ENCODE measurements at regions not wholly inside any gene's neighbourhood (a gene's known extent, or its start where the extent isn't known, plus 50 kb on each side); places are given as distances from the start of the nearest gene placed in this dataset.

DNA sequence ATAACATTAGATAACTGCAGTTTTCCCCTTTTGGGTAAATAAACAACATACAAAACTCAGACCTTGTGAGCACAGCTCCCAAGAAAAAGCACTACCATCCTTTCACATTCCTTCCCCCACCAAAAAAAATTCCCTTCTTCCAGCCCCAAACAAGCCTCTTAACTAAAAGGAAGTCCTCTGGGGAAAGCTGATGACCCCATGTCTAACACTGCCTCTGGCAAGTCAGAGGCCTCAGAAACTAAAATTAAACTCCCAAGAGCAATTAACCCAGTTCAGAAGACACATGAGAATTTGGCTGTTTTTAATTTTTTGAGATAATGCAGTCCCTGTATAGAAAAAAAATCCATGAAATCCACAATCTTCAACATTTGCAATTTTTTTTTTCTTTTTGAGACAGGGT lies 127.7 kb downstream of the SPTSSA start:
- Histone ChIP-seq H3K4me3 (ENCODE audit: low read length in 3 of 3) (no peak overlapping the region), H3K36me3 (ENCODE audit: control insufficient read depth in 3 of 3, insufficient read depth in 3 of 3, low read length in 3 of 3) (no peaks in the 10 kb centered on the region), H3K27ac (ENCODE audit: low read depth, low read length) (no peak overlapping the region)

DNA sequence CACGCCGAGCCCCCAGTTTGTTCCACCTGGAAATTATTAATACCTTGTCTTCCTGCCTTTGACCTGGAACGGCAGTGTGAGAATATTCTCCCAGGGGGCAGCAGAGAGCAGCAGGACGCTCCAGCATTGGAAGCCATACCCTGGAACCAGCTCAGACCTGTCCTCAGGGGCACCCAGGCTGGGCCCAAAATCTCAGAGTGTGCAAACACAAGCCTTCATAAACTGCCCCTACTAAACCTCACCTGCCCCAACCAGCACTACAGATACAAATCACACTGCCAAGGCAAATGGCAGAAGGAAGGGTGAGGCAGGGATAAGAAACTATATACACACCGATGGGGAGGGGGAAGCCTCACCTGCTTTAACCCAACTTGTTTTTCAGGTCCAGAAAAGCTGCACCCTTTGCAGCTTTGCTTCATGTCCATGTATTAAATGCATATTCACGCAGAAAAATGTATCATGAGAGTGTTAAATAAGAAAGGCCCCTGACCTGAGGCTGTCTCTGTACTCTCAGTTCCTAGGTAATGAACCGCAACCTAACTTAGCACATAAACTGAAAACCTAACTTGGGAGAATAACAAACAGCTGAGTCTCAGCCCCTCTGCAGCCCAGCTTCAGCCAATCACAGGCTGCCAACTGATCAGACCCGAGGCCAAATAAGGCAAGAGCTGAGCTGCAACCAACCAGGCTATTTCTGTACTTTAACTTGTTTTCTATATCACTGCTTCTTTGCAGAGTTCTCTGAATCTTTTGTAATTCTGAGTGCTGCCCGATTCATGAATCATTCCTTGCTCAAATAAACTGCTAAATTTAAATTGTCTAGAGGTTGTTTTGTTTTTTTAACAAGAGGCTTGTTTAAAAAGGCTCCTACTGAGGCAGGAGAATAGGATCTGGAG lies 130.1 kb downstream of the SPTSSA start:
- Histone ChIP-seq H3K4me3 (ENCODE audit: low read length in 3 of 3) (no peak overlapping the region), H3K27ac (ENCODE audit: low read depth, low read length) (no peak overlapping the region), H3K27me3 (ENCODE audit: control insufficient read depth in 3 of 3, insufficient read depth in 3 of 3, low read length in 3 of 3) (no peaks in the 10 kb centered on the region), H3K9me3 (ENCODE audit: control insufficient read depth in 3 of 3, low read length in 3 of 3) (no peaks in the 10 kb centered on the region), H3K4me1 (ENCODE audit: control insufficient read depth in 3 of 3, insufficient read depth in 3 of 3, low read length in 3 of 3) (peaks cover 0 to 7% (median 0%) of the 10 kb centered on the region in 3 donors), H3K36me3 (ENCODE audit: control insufficient read depth in 3 of 3, insufficient read depth in 3 of 3, low read length in 3 of 3) (no peaks in the 10 kb centered on the region), H3K9ac (ENCODE audit: low read depth in 1 of 3, low read length in 3 of 3) (no peak overlapping the region)

More for the DNA sequence above, 127.7 kb downstream of the SPTSSA start:
- H3K4me1 ChIP-seq (ENCODE audit: control insufficient read depth in 3 of 3, insufficient read depth in 3 of 3, low read length in 3 of 3): peaks cover 0 to 7% (median 0%) of the 10 kb centered on the region in 3 donors
- no peaks in the 10 kb centered on the region for H3K27me3 ChIP-seq (ENCODE audit: control insufficient read depth in 3 of 3, insufficient read depth in 3 of 3, low read length in 3 of 3)
- no peaks in the 10 kb centered on the region for H3K9me3 ChIP-seq (ENCODE audit: control insufficient read depth in 3 of 3, low read length in 3 of 3)
- no peak overlapping the region for H3K9ac ChIP-seq (ENCODE audit: low read depth in 1 of 3, low read length in 3 of 3)

DNA sequence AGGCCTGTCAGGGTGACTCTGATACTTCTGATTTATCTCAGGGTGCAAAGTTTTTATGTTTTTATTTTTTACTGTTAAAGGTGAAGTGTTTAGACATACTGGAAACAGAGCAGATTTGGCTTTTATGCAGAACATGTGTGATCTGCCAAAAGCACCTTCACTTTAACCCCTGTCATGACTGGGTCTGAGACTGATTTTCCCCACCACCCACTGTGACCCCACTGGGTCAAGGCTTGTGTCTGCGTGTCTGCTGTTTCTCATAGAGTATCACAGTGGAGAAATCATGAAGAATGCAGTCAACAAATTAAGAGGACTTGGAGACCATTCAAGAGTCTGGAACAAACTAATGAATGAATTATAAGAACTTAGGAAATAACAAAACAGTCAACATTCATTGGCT lies 131.2 kb downstream of the SPTSSA start:
- peaks cover 0 to 7% (median 0%) of the 10 kb centered on the region in 3 donors for H3K4me1 ChIP-seq (ENCODE audit: control insufficient read depth in 3 of 3, insufficient read depth in 3 of 3, low read length in 3 of 3)
- no peak overlapping the region for H3K27ac ChIP-seq (ENCODE audit: low read depth, low read length)
- H3K4me3 ChIP-seq (ENCODE audit: low read length in 3 of 3): no peak overlapping the region
- H3K27me3 ChIP-seq (ENCODE audit: control insufficient read depth in 3 of 3, insufficient read depth in 3 of 3, low read length in 3 of 3): no peaks in the 10 kb centered on the region
- H3K9ac ChIP-seq (ENCODE audit: low read depth in 1 of 3, low read length in 3 of 3): no peak overlapping the region
- no peaks in the 10 kb centered on the region for H3K9me3 ChIP-seq (ENCODE audit: control insufficient read depth in 3 of 3, low read length in 3 of 3)
- no peaks in the 10 kb centered on the region for H3K36me3 ChIP-seq (ENCODE audit: control insufficient read depth in 3 of 3, insufficient read depth in 3 of 3, low read length in 3 of 3)

DNA sequence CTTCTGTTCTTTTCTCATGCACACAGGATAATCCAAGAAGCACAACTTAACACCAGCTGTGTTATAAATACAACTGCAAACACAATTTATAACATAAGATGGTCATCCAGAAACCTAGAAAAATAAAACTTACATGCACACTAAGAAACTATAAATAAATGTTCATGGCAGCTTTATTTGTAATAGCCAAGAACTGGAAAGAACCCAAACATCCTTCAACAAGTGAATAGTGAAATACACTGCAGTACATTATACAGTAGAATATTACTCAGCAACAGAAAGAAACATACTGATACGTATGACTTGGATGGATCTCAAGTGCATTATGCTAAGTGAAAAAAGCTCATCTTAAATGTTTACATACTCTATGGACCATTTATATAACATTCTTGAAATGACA lies 132.7 kb downstream of the SPTSSA start:
- H3K4me1 ChIP-seq (ENCODE audit: control insufficient read depth in 3 of 3, insufficient read depth in 3 of 3, low read length in 3 of 3): peaks cover 0 to 7% (median 0%) of the 10 kb centered on the region in 3 donors
- no peak overlapping the region for H3K27ac ChIP-seq (ENCODE audit: low read depth, low read length)
- H3K9me3 ChIP-seq (ENCODE audit: control insufficient read depth in 3 of 3, low read length in 3 of 3): no peaks in the 10 kb centered on the region
- no peak overlapping the region for H3K9ac ChIP-seq (ENCODE audit: low read depth in 1 of 3, low read length in 3 of 3)
- H3K27me3 ChIP-seq (ENCODE audit: control insufficient read depth in 3 of 3, insufficient read depth in 3 of 3, low read length in 3 of 3): no peaks in the 10 kb centered on the region
- no peak overlapping the region for H3K4me3 ChIP-seq (ENCODE audit: low read length in 3 of 3)
- no peaks in the 10 kb centered on the region for H3K36me3 ChIP-seq (ENCODE audit: control insufficient read depth in 3 of 3, insufficient read depth in 3 of 3, low read length in 3 of 3)

DNA sequence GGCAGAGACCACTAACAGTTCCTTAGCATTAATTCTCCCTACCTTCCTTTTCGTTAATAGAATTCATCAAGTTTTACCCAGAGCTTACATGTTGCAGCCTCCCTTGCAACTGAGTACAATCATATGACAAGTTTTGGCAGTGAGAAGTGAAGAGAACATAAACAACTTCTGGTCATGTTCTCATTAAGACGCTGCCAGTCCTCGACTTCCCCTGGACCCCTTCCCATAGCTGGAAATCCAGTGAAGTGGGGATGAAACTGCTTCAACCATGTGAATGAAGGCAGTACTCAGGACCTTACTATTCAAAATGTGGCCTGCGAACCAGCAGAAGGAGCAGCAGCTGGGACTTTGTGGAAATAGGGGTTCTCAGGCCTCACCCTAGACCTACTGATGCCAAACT lies 133.9 kb downstream of the SPTSSA start:
- Histone ChIP-seq H3K9ac (ENCODE audit: low read depth in 1 of 3, low read length in 3 of 3) (no peak overlapping the region), H3K4me3 (ENCODE audit: low read length in 3 of 3) (no peak overlapping the region), H3K9me3 (ENCODE audit: control insufficient read depth in 3 of 3, low read length in 3 of 3) (no peaks in the 10 kb centered on the region), H3K27me3 (ENCODE audit: control insufficient read depth in 3 of 3, insufficient read depth in 3 of 3, low read length in 3 of 3) (no peaks in the 10 kb centered on the region), H3K36me3 (ENCODE audit: control insufficient read depth in 3 of 3, insufficient read depth in 3 of 3, low read length in 3 of 3) (no peaks in the 10 kb centered on the region), H3K4me1 (ENCODE audit: control insufficient read depth in 3 of 3, insufficient read depth in 3 of 3, low read length in 3 of 3) (peaks cover 0 to 7% (median 0%) of the 10 kb centered on the region in 3 donors), H3K27ac (ENCODE audit: low read depth, low read length) (no peak overlapping the region)

DNA sequence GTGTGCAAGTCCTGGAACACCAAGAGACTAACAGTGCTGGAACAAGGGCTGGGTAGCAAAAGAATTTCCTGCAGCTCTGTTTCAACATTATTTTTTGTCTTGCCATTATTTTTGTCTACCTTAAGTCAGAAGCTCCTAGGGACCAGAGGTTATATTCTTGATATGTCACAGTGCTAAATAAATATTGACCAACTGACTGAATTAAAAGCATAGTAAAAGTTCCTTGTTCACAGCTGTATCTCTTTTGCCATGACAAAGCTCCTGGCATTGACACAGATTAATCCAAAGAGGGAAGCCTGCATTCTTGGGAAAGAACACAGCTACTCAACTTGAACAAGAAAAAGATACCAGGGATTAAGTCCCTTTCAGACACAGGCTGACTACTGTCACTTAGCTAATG lies 136.5 kb downstream of the SPTSSA start:
- no peaks in the 10 kb centered on the region for H3K9me3 ChIP-seq (ENCODE audit: control insufficient read depth in 3 of 3, low read length in 3 of 3)
- H3K27me3 ChIP-seq (ENCODE audit: control insufficient read depth in 3 of 3, insufficient read depth in 3 of 3, low read length in 3 of 3): no peaks in the 10 kb centered on the region
- H3K36me3 ChIP-seq (ENCODE audit: control insufficient read depth in 3 of 3, insufficient read depth in 3 of 3, low read length in 3 of 3): no peaks in the 10 kb centered on the region
- H3K4me3 ChIP-seq (ENCODE audit: low read length in 3 of 3): no peak overlapping the region
- no peak overlapping the region for H3K27ac ChIP-seq (ENCODE audit: low read depth, low read length)
- H3K4me1 ChIP-seq (ENCODE audit: control insufficient read depth in 3 of 3, insufficient read depth in 3 of 3, low read length in 3 of 3): no peaks in the 10 kb centered on the region
- H3K9ac ChIP-seq (ENCODE audit: low read depth in 1 of 3, low read length in 3 of 3): no peak overlapping the region

DNA sequence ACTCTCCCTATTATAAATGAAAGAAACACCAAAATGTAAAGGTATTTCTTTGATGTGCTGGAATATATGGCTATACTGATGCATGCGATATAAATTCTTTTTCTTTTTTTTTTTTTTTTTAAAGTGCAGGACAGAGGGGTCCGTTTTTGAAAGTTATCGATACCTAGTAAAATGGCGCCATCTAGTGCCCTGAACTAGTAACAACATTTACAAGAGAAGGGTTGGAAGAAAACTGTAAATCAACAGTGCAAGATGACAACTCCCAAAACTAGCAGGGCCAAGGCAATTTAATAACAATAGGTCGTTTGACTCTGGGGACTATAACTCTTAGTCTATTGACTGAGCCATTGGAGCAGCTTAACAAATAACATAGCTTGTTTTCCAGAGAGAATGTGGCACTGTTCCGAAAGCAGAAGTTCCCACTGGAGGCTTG lies 137.7 kb downstream of the SPTSSA start:
- Histone ChIP-seq H3K27me3 (ENCODE audit: control insufficient read depth in 3 of 3, insufficient read depth in 3 of 3, low read length in 3 of 3) (peaks cover 0 to 2% (median 0%) of the 10 kb centered on the region in 3 donors), H3K27ac (ENCODE audit: low read depth, low read length) (no peak overlapping the region), H3K9me3 (ENCODE audit: control insufficient read depth in 3 of 3, low read length in 3 of 3) (no peaks in the 10 kb centered on the region), H3K4me3 (ENCODE audit: low read length in 3 of 3) (no peak overlapping the region), H3K36me3 (ENCODE audit: control insufficient read depth in 3 of 3, insufficient read depth in 3 of 3, low read length in 3 of 3) (no peaks in the 10 kb centered on the region), H3K4me1 (ENCODE audit: control insufficient read depth in 3 of 3, insufficient read depth in 3 of 3, low read length in 3 of 3) (no peaks in the 10 kb centered on the region), H3K9ac (ENCODE audit: low read depth in 1 of 3, low read length in 3 of 3) (no peak overlapping the region)

DNA sequence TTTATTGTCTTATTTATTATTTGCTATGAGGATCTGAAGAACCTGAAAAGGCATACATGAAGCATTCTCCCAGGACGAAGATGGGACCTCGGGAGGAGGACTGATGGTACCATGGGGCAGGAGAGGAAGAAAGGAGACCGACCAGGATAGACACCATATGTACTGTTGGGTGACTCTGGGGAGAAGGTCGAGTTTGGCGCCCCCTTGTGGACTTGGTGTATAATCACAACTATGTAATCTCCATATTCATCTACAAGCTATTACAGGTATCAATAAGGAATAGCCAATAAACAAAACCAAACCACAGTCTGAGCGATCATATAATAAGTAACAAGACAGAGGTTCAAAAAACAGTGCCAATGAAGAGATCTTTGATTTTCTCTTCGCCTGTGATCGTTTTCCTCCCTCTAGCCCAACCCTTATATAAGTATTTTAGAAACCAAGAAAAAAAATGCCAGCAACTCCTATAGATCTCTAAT lies 139.1 kb downstream of the SPTSSA start:
- H3K27me3 ChIP-seq (ENCODE audit: control insufficient read depth in 3 of 3, insufficient read depth in 3 of 3, low read length in 3 of 3): peaks cover 0 to 2% (median 0%) of the 10 kb centered on the region in 3 donors
- H3K4me1 ChIP-seq (ENCODE audit: control insufficient read depth in 3 of 3, insufficient read depth in 3 of 3, low read length in 3 of 3): no peaks in the 10 kb centered on the region
- H3K27ac ChIP-seq (ENCODE audit: low read depth, low read length): no peak overlapping the region
- no peaks in the 10 kb centered on the region for H3K36me3 ChIP-seq (ENCODE audit: control insufficient read depth in 3 of 3, insufficient read depth in 3 of 3, low read length in 3 of 3)
- H3K4me3 ChIP-seq (ENCODE audit: low read length in 3 of 3): no peak overlapping the region
- no peak overlapping the region for H3K9ac ChIP-seq (ENCODE audit: low read depth in 1 of 3, low read length in 3 of 3)
- H3K9me3 ChIP-seq (ENCODE audit: control insufficient read depth in 3 of 3, low read length in 3 of 3): no peaks in the 10 kb centered on the region

DNA sequence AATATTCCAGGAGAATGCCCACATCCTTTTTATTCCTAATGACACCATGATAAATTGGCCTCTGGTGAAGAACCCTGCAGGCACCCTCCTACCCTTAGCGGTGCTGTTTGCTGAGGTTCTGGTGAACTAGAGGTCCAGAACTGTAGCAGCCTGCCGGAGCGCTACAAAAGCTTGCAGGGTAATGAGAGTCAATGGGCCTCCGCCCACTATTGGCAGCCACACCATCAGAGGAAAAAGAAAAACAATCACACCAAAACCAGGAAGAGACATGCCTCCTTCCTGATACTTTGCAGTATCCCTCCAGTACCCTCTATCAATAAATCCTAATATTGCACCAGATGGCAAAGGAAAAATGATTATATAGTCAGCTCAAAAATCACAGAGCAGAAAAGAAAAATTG lies 142.9 kb downstream of the SPTSSA start:
- Histone ChIP-seq H3K27me3 (ENCODE audit: control insufficient read depth in 3 of 3, insufficient read depth in 3 of 3, low read length in 3 of 3) (peaks cover 0 to 2% (median 0%) of the 10 kb centered on the region in 3 donors), H3K9ac (ENCODE audit: low read depth in 1 of 3, low read length in 3 of 3) (no peak overlapping the region), H3K4me1 (ENCODE audit: control insufficient read depth in 3 of 3, insufficient read depth in 3 of 3, low read length in 3 of 3) (no peaks in the 10 kb centered on the region), H3K27ac (ENCODE audit: low read depth, low read length) (no peak overlapping the region), H3K4me3 (ENCODE audit: low read length in 3 of 3) (no peak overlapping the region), H3K36me3 (ENCODE audit: control insufficient read depth in 3 of 3, insufficient read depth in 3 of 3, low read length in 3 of 3) (no peaks in the 10 kb centered on the region), H3K9me3 (ENCODE audit: control insufficient read depth in 3 of 3, low read length in 3 of 3) (no peaks in the 10 kb centered on the region)

DNA sequence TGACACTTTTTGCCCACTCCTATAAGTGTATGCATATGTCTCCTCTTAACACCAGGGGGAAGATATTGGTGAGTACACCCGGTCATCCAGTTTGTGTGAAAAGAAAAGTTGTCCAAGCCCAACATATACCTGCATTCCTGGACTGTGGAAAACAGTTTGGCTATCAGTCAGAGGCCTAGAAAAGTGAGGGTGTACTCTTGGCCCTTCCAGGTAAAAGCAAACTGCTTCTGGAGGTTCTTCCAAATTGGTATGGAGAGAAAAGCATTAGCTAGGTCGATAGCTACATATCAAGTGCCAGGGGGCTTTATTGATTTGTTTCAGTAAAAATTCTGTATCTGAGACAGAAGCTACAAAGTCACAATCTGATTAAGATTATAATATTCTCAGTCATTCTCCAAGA lies 144.0 kb downstream of the SPTSSA start:
- Histone ChIP-seq H3K36me3 (ENCODE audit: control insufficient read depth in 3 of 3, insufficient read depth in 3 of 3, low read length in 3 of 3) (no peaks in the 10 kb centered on the region), H3K27ac (ENCODE audit: low read depth, low read length) (no peak overlapping the region), H3K9me3 (ENCODE audit: control insufficient read depth in 3 of 3, low read length in 3 of 3) (no peaks in the 10 kb centered on the region), H3K4me3 (ENCODE audit: low read length in 3 of 3) (no peak overlapping the region), H3K4me1 (ENCODE audit: control insufficient read depth in 3 of 3, insufficient read depth in 3 of 3, low read length in 3 of 3) (no peaks in the 10 kb centered on the region), H3K9ac (ENCODE audit: low read depth in 1 of 3, low read length in 3 of 3) (no peak overlapping the region), H3K27me3 (ENCODE audit: control insufficient read depth in 3 of 3, insufficient read depth in 3 of 3, low read length in 3 of 3) (peaks cover 0 to 2% (median 0%) of the 10 kb centered on the region in 3 donors)
